B cell (primary cell): ENCODE measurements at regions not wholly inside any gene's neighbourhood (a gene's known extent, or its start where the extent isn't known, plus 50 kb on each side); places are given as distances from the start of the nearest gene placed in this dataset.

Experiments used
- ATAC-seq: fragments of 200-7000 bp; cut with Tn5 transposase; one replicate; pipeline ENCODE4 v1.10.0; 2021; ENCODE audit warnings: low read depth, mild to moderate bottlenecking, moderate number of reproducible peaks, moderate library complexity
- CTCF ChIA-PET: fragments of 350-600 bp; sonication (Branson Sonifier 250); formaldehyde crosslinking; loops from one replicate; lab custom pipeline; 2021; ENCODE audit warnings: antibody characterized with exemption, inconsistent platforms; lab: Charles Lee
- POLR2A ChIA-PET: fragments of 350-600 bp; sonication (Branson Sonifier 250); formaldehyde crosslinking; loops from one replicate; lab custom pipeline; 2021; ENCODE audit warnings: antibody characterized with exemption; lab: Charles Lee
- DNase-seq: peaks from one replicate; pipeline ENCODE4 v3.0.0; 2013
- H2AFZ ChIP-seq: 2 replicates; pipeline ENCODE4 v1.6.1; 2012; ENCODE audit warnings: mild to moderate bottlenecking, low read depth, low read length; ENCODE audit not compliant: insufficient read depth, poor library complexity, severe bottlenecking
- H3K27ac ChIP-seq, 2 donors: 1 replicate in 1 of 2; 2 replicates in 1 of 2; pipeline ENCODE4 v1.5.1; 2012 to 2013; ENCODE audit warnings: low read length in 2 of 2, mild to moderate bottlenecking in 2 of 2, moderate library complexity in 1 of 2
- H3K27me3 ChIP-seq, 4 experiments: fragments of 200-600 bp in 1 of 4; sonication (generic) in 1 of 4; replicated peaks in 1 of 4; 1 replicate in 2 of 4; 2 replicates in 2 of 4; pipeline versions ENCODE4 v1.6.1 to v1.7.0; 2013 to 2016; ENCODE audit warnings: low read length in 3 of 4, mild to moderate bottlenecking in 2 of 4, mixed read lengths in 1 of 4, moderate library complexity in 1 of 4; ENCODE audit not compliant: insufficient read depth in 4 of 4, control insufficient read depth in 3 of 4; ENCODE audit errors: control extremely low read depth in 1 of 4
- H3K36me3 ChIP-seq, 2 experiments: replicated peaks in 1 of 2; 1 replicate in 1 of 2; 2 replicates in 1 of 2; pipeline versions ENCODE4 v1.6.1 to v1.7.1; 2013; ENCODE audit warnings: low read length in 1 of 2; ENCODE audit not compliant: insufficient read depth in 2 of 2, control insufficient read depth in 1 of 2; ENCODE audit errors: control extremely low read depth in 1 of 2, extremely low read depth in 1 of 2
- H3K4me1 ChIP-seq, 2 donors: fragments of 200-600 bp in 1 of 2; sonication (generic) in 1 of 2; 1 replicate in 1 of 2; 2 replicates in 1 of 2; pipeline versions ENCODE4 v1.5.1 to v1.6.1; 2013 to 2017; ENCODE audit warnings: low read length in 2 of 2; ENCODE audit not compliant: control insufficient read depth in 2 of 2, insufficient read depth in 2 of 2
- H3K4me2 ChIP-seq: replicated peaks from 2 replicates; pipeline ENCODE3; 2012; ENCODE audit warnings: mild to moderate bottlenecking, low read depth, low read length; ENCODE audit not compliant: poor library complexity, severe bottlenecking
- H3K4me3 ChIP-seq, 5 experiments: fragments of 200-600 bp in 1 of 5; sonication (generic) in 1 of 5; 1 replicate in 3 of 5; 2 replicates in 2 of 5; pipeline versions ENCODE4 v1.5.1 to v1.7.0; 2011 to 2016; ENCODE audit warnings: low read length in 4 of 5, mild to moderate bottlenecking in 4 of 5, low read depth in 2 of 5, control low read depth in 1 of 5, moderate library complexity in 1 of 5; ENCODE audit not compliant: insufficient read depth in 1 of 5; ENCODE audit errors: control extremely low read depth in 1 of 5, extremely low read depth in 1 of 5
- H3K79me2 ChIP-seq: fragments of 200-600 bp; sonication (generic); one replicate; pipeline ENCODE4 v1.6.0; 2016; ENCODE audit warnings: low read length; ENCODE audit not compliant: control insufficient read depth, insufficient read depth
- H3K9ac ChIP-seq: fragments of 200-600 bp; sonication (generic); 2 replicates; pipeline ENCODE4 v1.6.1; 2017; ENCODE audit warnings: mild to moderate bottlenecking, low read length, moderate library complexity
- H3K9me3 ChIP-seq, 3 donors: one replicate each; pipeline versions ENCODE4 v1.6.1 to v1.7.1; 2013; ENCODE audit warnings: low read length in 2 of 3; ENCODE audit not compliant: control insufficient read depth in 2 of 3, insufficient read depth in 1 of 3; ENCODE audit errors: control extremely low read depth in 1 of 3
- H4K20me1 ChIP-seq: 2 replicates; pipeline ENCODE4 v1.6.0; 2012; ENCODE audit warnings: mild to moderate bottlenecking, low read length; ENCODE audit not compliant: insufficient read depth, control insufficient read depth, poor library complexity, severe bottlenecking
- H3K27ac Mint-ChIP-seq: one replicate; pipeline ENCODE4 v1.8.0; 2021; ENCODE audit warnings: mixed read lengths
- H3K27me3 Mint-ChIP-seq: one replicate; pipeline ENCODE4 v1.8.0; 2021; ENCODE audit warnings: mixed read lengths
- H3K4me1 Mint-ChIP-seq: one replicate; pipeline ENCODE4 v1.8.0; 2021; ENCODE audit warnings: mixed read lengths
- H3K4me3 Mint-ChIP-seq: one replicate; pipeline ENCODE4 v1.8.0; 2021; ENCODE audit warnings: mixed read lengths
- H3K9me3 Mint-ChIP-seq: one replicate; pipeline ENCODE4 v1.8.0; 2022; ENCODE audit warnings: mixed read lengths; ENCODE audit not compliant: insufficient read depth
- EZH2 ChIP-seq: IDR thresholded peaks from 2 replicates; pipeline ENCODE4 v1.6.1; 2012; ENCODE audit warnings: borderline replicate concordance, low read depth, mild to moderate bottlenecking, moderate library complexity, low read length; ENCODE audit not compliant: insufficient read depth, poor library complexity, severe bottlenecking
- WGBS: methylation state at CpG from one replicate; pipeline ENCODE4 v1.1.5; 2013; ENCODE audit warnings: missing lambda C conversion rate; ENCODE audit not compliant: insufficient coverage; 5-methylcytosine and 5-hydroxymethylcytosine counted together
- intact Hi-C: fragments of 100-400 bp; cut with micrococcal nuclease; formaldehyde crosslinking; loops from one replicate; pipeline ENCODE4 v1.10.0; 2022
- TF ChIP-seq, protein P1 (sequence below): fragments of 200-600 bp; IDR thresholded peaks from one replicate; pipeline ENCODE4 v1.8.0; 2022; ENCODE audit warnings: antibody characterized with exemption, mild to moderate bottlenecking

GRCh38 chr11:23252426-23252825 lies 392.2 kb upstream of the CCDC179 start:
- H3K4me2 ChIP-seq, result no peak overlapping the region
- no peak overlapping the region for H3K27ac Mint-ChIP-seq
- H3K27me3 Mint-ChIP-seq, result no peaks in the 10 kb centered on the region
- H3K27ac ChIP-seq, result no peak overlapping the region
- H2AFZ ChIP-seq, result no peak overlapping the region
- H4K20me1 ChIP-seq, result no peaks in the 10 kb centered on the region
- no peaks in the 10 kb centered on the region for H3K36me3 ChIP-seq
- intact Hi-C loops, result no loop called here
- H3K79me2 ChIP-seq, result no peaks in the 10 kb centered on the region
- ChIA-PET POLR2A (no interaction called here), CTCF (no interaction called here)
- ATAC-seq (no peak), DNase-seq (no peak)
- H3K9me3 ChIP-seq, result peaks cover 0 to 1% (median 0%) of the 10 kb centered on the region in 3 donors
- H3K4me1 Mint-ChIP-seq, result no peaks in the 10 kb centered on the region
- H3K4me1 ChIP-seq, result no peaks in the 10 kb centered on the region
- no peaks in the 10 kb centered on the region for H3K27me3 ChIP-seq
- no CpG with 5 or more reads among the region's 1 CpG for WGBS
- no peak for TF ChIP-seq EZH2
- TF ChIP-seq, protein P1, sequence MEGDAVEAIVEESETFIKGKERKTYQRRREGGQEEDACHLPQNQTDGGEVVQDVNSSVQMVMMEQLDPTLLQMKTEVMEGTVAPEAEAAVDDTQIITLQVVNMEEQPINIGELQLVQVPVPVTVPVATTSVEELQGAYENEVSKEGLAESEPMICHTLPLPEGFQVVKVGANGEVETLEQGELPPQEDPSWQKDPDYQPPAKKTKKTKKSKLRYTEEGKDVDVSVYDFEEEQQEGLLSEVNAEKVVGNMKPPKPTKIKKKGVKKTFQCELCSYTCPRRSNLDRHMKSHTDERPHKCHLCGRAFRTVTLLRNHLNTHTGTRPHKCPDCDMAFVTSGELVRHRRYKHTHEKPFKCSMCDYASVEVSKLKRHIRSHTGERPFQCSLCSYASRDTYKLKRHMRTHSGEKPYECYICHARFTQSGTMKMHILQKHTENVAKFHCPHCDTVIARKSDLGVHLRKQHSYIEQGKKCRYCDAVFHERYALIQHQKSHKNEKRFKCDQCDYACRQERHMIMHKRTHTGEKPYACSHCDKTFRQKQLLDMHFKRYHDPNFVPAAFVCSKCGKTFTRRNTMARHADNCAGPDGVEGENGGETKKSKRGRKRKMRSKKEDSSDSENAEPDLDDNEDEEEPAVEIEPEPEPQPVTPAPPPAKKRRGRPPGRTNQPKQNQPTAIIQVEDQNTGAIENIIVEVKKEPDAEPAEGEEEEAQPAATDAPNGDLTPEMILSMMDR, result no peak
- no peak overlapping the region for H3K9ac ChIP-seq
- H3K4me3 Mint-ChIP-seq, result no peak overlapping the region
- peaks cover 3% of the 10 kb centered on the region for H3K9me3 Mint-ChIP-seq
- H3K4me3 ChIP-seq, result no peak overlapping the region

DNA sequence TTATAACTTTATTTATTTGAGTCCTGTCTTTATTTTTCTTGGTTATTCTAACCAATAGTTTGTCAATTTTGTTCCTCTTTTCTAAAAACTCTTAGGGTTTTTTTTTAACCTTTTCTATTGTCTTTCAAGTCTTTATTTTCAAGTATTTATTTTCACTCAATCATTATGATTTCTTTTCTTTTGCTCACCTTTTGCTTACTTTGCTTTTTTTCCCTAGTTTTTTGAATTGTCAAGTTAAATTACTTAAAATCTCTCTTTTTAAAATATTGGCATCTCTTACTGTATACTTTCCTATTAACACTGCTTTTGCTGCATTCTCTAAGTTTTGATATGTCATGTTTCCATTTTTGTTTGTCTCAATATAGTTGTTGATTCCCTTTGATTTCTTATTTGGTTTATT lies 396.8 kb upstream of the CCDC179 start:
- Mint-ChIP-seq H3K4me1 (no peaks in the 10 kb centered on the region), H3K27ac (no peak overlapping the region), H3K4me3 (no peak overlapping the region), H3K9me3 (no peaks in the 10 kb centered on the region), H3K27me3 (no peaks in the 10 kb centered on the region)
- Histone ChIP-seq H3K4me3 (no peak overlapping the region), H3K27me3 (no peaks in the 10 kb centered on the region), H3K79me2 (no peaks in the 10 kb centered on the region), H3K36me3 (no peaks in the 10 kb centered on the region), H3K4me1 (no peaks in the 10 kb centered on the region), H3K9me3 (peaks cover 0 to 1% (median 0%) of the 10 kb centered on the region in 3 donors), H4K20me1 (no peaks in the 10 kb centered on the region), H3K9ac (no peak overlapping the region), H3K4me2 (no peak overlapping the region), H3K27ac (no peak overlapping the region), H2AFZ (no peak overlapping the region)
- ChIA-PET CTCF (no interaction called here), POLR2A (no interaction called here)
- intact Hi-C loops, result no loop called here
- ATAC-seq (no peak), DNase-seq (no peak)
- TF ChIP-seq EZH2, result no peak
- TF ChIP-seq, protein P1, result no peak
